ENCODE measurements at regions not wholly inside any gene's neighbourhood (a gene's known extent, or its start where the extent isn't known, plus 50 kb on each side); places are given as distances from the start of the nearest gene placed in this dataset.

- TF ChIP-seq CTCF (IDR thresholded peaks at IDR 0.05) = no peak
- no peak for TF ChIP-seq POLR2A (IDR thresholded peaks at IDR 0.05)
Observed at GRCh38 chr13:74927823-74928222, 554.1 kb downstream of the TBC1D4 start.
